CD4-positive, alpha-beta T cell (primary cell): ENCODE measurements at regions not wholly inside any gene's neighbourhood (a gene's known extent, or its start where the extent isn't known, plus 50 kb on each side); places are given as distances from the start of the nearest gene placed in this dataset.

ENCODE experiments used
- ATAC-seq: fragments of 200-7000 bp; cut with Tn5 transposase; one replicate; pipeline ENCODE4 v1.10.0; 2022; ENCODE audit warnings: mild to moderate bottlenecking; ENCODE audit not compliant: poor library complexity
- CTCF ChIA-PET: fragments of 350-600 bp; sonication (Branson Sonifier 250); formaldehyde crosslinking; loops from one replicate; lab custom pipeline; 2021; ENCODE audit warnings: antibody characterized with exemption, inconsistent platforms; lab: Charles Lee
- POLR2A ChIA-PET: fragments of 350-600 bp; sonication (Branson Sonifier 250); formaldehyde crosslinking; loops from one replicate; lab custom pipeline; 2021; ENCODE audit warnings: antibody characterized with exemption, inconsistent platforms; lab: Charles Lee
- DNase-seq, 14 experiments: peaks; one replicate each; pipeline ENCODE4 v3.0.0-alpha.2; 2013 to 2020; ENCODE audit warnings: mixed read lengths in 2 of 14
- H3K27ac ChIP-seq, 2 donors: one replicate each; pipeline versions ENCODE4 v1.5.1 to v1.7.0; 2013; ENCODE audit warnings: low read length in 2 of 2, low read depth in 1 of 2, mild to moderate bottlenecking in 1 of 2
- H3K27me3 ChIP-seq, 2 experiments: 1 replicate in 1 of 2; 2 replicates in 1 of 2; pipeline versions ENCODE4 v1.6.1 to v1.7.0; 2013; ENCODE audit warnings: low read length in 2 of 2, control low read depth in 1 of 2, mild to moderate bottlenecking in 1 of 2, moderate library complexity in 1 of 2; ENCODE audit not compliant: insufficient read depth in 2 of 2, control insufficient read depth in 1 of 2
- H3K36me3 ChIP-seq: one replicate; pipeline ENCODE4 v1.6.1; 2013; ENCODE audit warnings: low read length, control low read depth; ENCODE audit not compliant: insufficient read depth
- H3K4me1 ChIP-seq: one replicate; pipeline ENCODE4 v1.6.1; 2013; ENCODE audit warnings: low read length, control low read depth; ENCODE audit not compliant: insufficient read depth
- H3K4me3 ChIP-seq: one replicate; pipeline ENCODE4 v1.5.1; 2013; ENCODE audit warnings: mild to moderate bottlenecking, low read length, moderate library complexity
- H3K9me3 ChIP-seq, 2 experiments: 1 replicate in 1 of 2; 2 replicates in 1 of 2; pipeline versions ENCODE4 v1.6.1 to v1.7.0; 2013; ENCODE audit warnings: low read length in 2 of 2, mild to moderate bottlenecking in 2 of 2, control low read depth in 1 of 2, moderate library complexity in 1 of 2; ENCODE audit not compliant: control insufficient read depth in 1 of 2, insufficient read depth in 1 of 2
- H3K27ac Mint-ChIP-seq: one replicate; pipeline ENCODE4 v1.8.0; 2020; ENCODE audit warnings: mixed read lengths
- H3K27me3 Mint-ChIP-seq: one replicate; pipeline ENCODE4 v1.8.0; 2021; ENCODE audit warnings: mixed read lengths
- H3K36me3 Mint-ChIP-seq: one replicate; pipeline ENCODE4 v1.8.0; 2021; ENCODE audit warnings: low read depth, mixed read lengths
- H3K4me1 Mint-ChIP-seq: one replicate; pipeline ENCODE4 v1.8.0; 2021; ENCODE audit warnings: low read depth, mixed read lengths
- H3K4me3 Mint-ChIP-seq: one replicate; pipeline ENCODE4 v1.8.0; 2020; ENCODE audit warnings: mild to moderate bottlenecking, mixed read lengths
- H3K9me3 Mint-ChIP-seq: one replicate; pipeline ENCODE4 v1.8.0; 2020; ENCODE audit warnings: mixed read lengths
- CTCF ChIP-seq: fragments of 200-600 bp; IDR thresholded peaks from one replicate; pipeline ENCODE4 v1.8.0; 2022; ENCODE audit warnings: antibody characterized with exemption, mild to moderate bottlenecking
- intact Hi-C, 2 experiments: fragments of 100-400 bp; cut with DNase I in 1 of 2; cut with micrococcal nuclease in 1 of 2; formaldehyde crosslinking; loops; one replicate each; pipeline versions ENCODE4 v1.15.1 to v1.9.0; 2023 to 2025; cut with DNase I, micrococcal nuclease

- POLR2A ChIA-PET: no interaction called here
- CTCF ChIA-PET: no interaction called here
- Histone ChIP-seq H3K36me3 (no peaks in the 10 kb centered on the region), H3K4me3 (no peak overlapping the region), H3K9me3 (peaks cover 0 to 3% of the 10 kb centered on the region in 2 experiments), H3K4me1 (no peaks in the 10 kb centered on the region), H3K27ac (no peak overlapping the region), H3K27me3 (no peaks in the 10 kb centered on the region)
- H3K36me3 Mint-ChIP-seq: no peaks in the 10 kb centered on the region
- TF ChIP-seq CTCF: no peak
- peaks cover 30% of the 10 kb centered on the region for H3K27me3 Mint-ChIP-seq
- peaks cover 6% of the 10 kb centered on the region for H3K4me1 Mint-ChIP-seq
- no peaks in the 10 kb centered on the region for H3K9me3 Mint-ChIP-seq
- H3K4me3 Mint-ChIP-seq: no peak overlapping the region
- H3K27ac Mint-ChIP-seq: no peak overlapping the region
- DNase-seq: no peak
- intact Hi-C loops: no loop called here
- no peak for ATAC-seq
Observed at GRCh38 chr6:54002116-54002515, 109.1 kb upstream of the MLIP start.

- H3K27me3 Mint-ChIP-seq: peaks cover 28% of the 10 kb centered on the region
- POLR2A ChIA-PET: no interaction called here
- H3K36me3 Mint-ChIP-seq: no peaks in the 10 kb centered on the region
- no peak for TF ChIP-seq CTCF
- intact Hi-C loops: no loop called here
- H3K4me1 Mint-ChIP-seq: peaks cover 4% of the 10 kb centered on the region
- Histone ChIP-seq H3K9me3 (peaks cover 0 to 3% of the 10 kb centered on the region in 2 experiments), H3K4me3 (no peak overlapping the region), H3K4me1 (no peaks in the 10 kb centered on the region), H3K27me3 (no peaks in the 10 kb centered on the region), H3K27ac (no peak overlapping the region), H3K36me3 (no peaks in the 10 kb centered on the region)
- ATAC-seq (no peak), DNase-seq (no peak)
- no peak overlapping the region for H3K27ac Mint-ChIP-seq
- H3K4me3 Mint-ChIP-seq: no peak overlapping the region
- no peaks in the 10 kb centered on the region for H3K9me3 Mint-ChIP-seq
- CTCF ChIA-PET: no interaction called here
Observed at GRCh38 chr6:54003316-54003715, 107.9 kb upstream of the MLIP start.

GRCh38 chr6:54008589-54008988 is 102.7 kb upstream of the MLIP start:
- TF ChIP-seq CTCF: no peak

More at GRCh38 chr6:54008589-54008988, 102.7 kb upstream of the MLIP start:
- Histone ChIP-seq H3K4me3 (no peak overlapping the region), H3K27ac (no peak overlapping the region), H3K4me1 (no peaks in the 10 kb centered on the region), H3K36me3 (no peaks in the 10 kb centered on the region), H3K27me3 (no peaks in the 10 kb centered on the region), H3K9me3 (no peaks in the 10 kb centered on the region)
- H3K27me3 Mint-ChIP-seq: peaks cover 24% of the 10 kb centered on the region
- POLR2A ChIA-PET: no interaction called here
- intact Hi-C loops: no loop called here
- DNase-seq (no peak), ATAC-seq (no peak)
- H3K36me3 Mint-ChIP-seq: no peaks in the 10 kb centered on the region
- H3K9me3 Mint-ChIP-seq: no peaks in the 10 kb centered on the region
- CTCF ChIA-PET: no interaction called here
- H3K27ac Mint-ChIP-seq: no peak overlapping the region
- H3K4me1 Mint-ChIP-seq: no peaks in the 10 kb centered on the region
- H3K4me3 Mint-ChIP-seq: no peak overlapping the region
